Liver (tissue), 3 donors: ENCODE measurements at regions not wholly inside any gene's neighbourhood (a gene's known extent, or its start where the extent isn't known, plus 50 kb on each side); places are given as distances from the start of the nearest gene placed in this dataset.

ENCODE experiments used
- ATF3 ChIP-seq: IDR thresholded peaks from 2 replicates; pipeline ENCODE4 v1.6.1; 2016; ENCODE audit warnings: antibody characterized with exemption
- CTCF ChIP-seq: fragments of 150-350 bp; IDR thresholded peaks from 2 replicates; pipeline ENCODE4 v1.5.1; 2017; ENCODE audit warnings: improper control_type of control experiment, low read depth, low read length; ENCODE audit not compliant: missing input control
- FOXA1 ChIP-seq: IDR thresholded peaks from 2 replicates; pipeline ENCODE4 v1.6.1; 2016; ENCODE audit warnings: antibody characterized with exemption
- FOXA2 ChIP-seq: IDR thresholded peaks from 2 replicates; pipeline ENCODE4 v1.6.1; 2016; ENCODE audit warnings: antibody characterized with exemption
- JUND ChIP-seq, 2 donors: IDR thresholded peaks; 2 replicates each; pipeline ENCODE4 v1.6.1; 2016; ENCODE audit warnings: antibody characterized with exemption in 2 of 2
- MAX ChIP-seq: IDR thresholded peaks from 2 replicates; pipeline ENCODE4 v1.6.1; 2016; ENCODE audit warnings: antibody characterized with exemption
- RAD21 ChIP-seq, 2 donors: IDR thresholded peaks; 2 replicates each; pipeline ENCODE4 v1.6.1; 2016; ENCODE audit warnings: antibody characterized with exemption in 2 of 2, mild to moderate bottlenecking in 2 of 2
- REST ChIP-seq: IDR thresholded peaks from 2 replicates; pipeline ENCODE4 v1.6.1; 2016; ENCODE audit warnings: antibody characterized with exemption, mild to moderate bottlenecking
- SP1 ChIP-seq: IDR thresholded peaks from 2 replicates; pipeline ENCODE4 v1.6.1; 2018; ENCODE audit warnings: antibody characterized with exemption, mild to moderate bottlenecking
- YY1 ChIP-seq: IDR thresholded peaks from 2 replicates; pipeline ENCODE4 v1.6.1; 2016; ENCODE audit warnings: antibody characterized with exemption, mild to moderate bottlenecking
- ZBTB33 ChIP-seq: IDR thresholded peaks from 2 replicates; pipeline ENCODE4 v1.6.1; 2016; ENCODE audit warnings: antibody characterized with exemption
- donor health status: healthy.
- donor health status: healthy.

- TF ChIP-seq CTCF, result no peak
- TF ChIP-seq MAX, result no peak
- no peak for TF ChIP-seq ATF3
- no peak for TF ChIP-seq FOXA2
- TF ChIP-seq REST, result no peak
- TF ChIP-seq ZBTB33, result no peak
- no peak for TF ChIP-seq RAD21 (IDR thresholded peaks at IDR 0.05)
- TF ChIP-seq SP1, result no peak
- TF ChIP-seq JUND (IDR thresholded peaks at IDR 0.05), result no peak
- no peak for TF ChIP-seq FOXA1
- no peak for TF ChIP-seq YY1
Measured at GRCh38 chr11:100636536-100636935, 50.6 kb upstream of the ARHGAP42 start.
